Spleen (tissue), 7 donors: ENCODE measurements at regions not wholly inside any gene's neighbourhood (a gene's known extent, or its start where the extent isn't known, plus 50 kb on each side); places are given as distances from the start of the nearest gene placed in this dataset.

Source experiments
- CTCF ChIP-seq, 11 experiments: fragments of 200-600 bp in 7 of 11; fragments of 450-650 bp in 4 of 11; sonication (generic) in 4 of 11; IDR thresholded peaks in 8 of 11; conservative IDR thresholded peaks in 3 of 11; 1 replicate in 7 of 11; 2 replicates in 4 of 11; pipeline versions ENCODE4 v1.4.0 to v1.8.0; 2016 to 2021; ENCODE audit warnings: antibody characterized with exemption in 11 of 11, inconsistent platforms in 4 of 11, mild to moderate bottlenecking in 1 of 11
- POLR2A ChIP-seq, 3 donors: fragments of 450-650 bp; IDR thresholded peaks; one replicate each; pipeline ENCODE4 v1.5.1; 2017; ENCODE audit warnings: antibody characterized with exemption in 3 of 3, mild to moderate bottlenecking in 1 of 3
- POLR2AphosphoS5 ChIP-seq, 3 donors: sonication (generic); formaldehyde crosslinking; IDR thresholded peaks; one replicate each; pipeline ENCODE4 v1.5.1; 2017; ENCODE audit warnings: antibody characterized with exemption in 3 of 3
- donor health status: DM: no; HTN: no; CAD: no; lungs with moderate emphysema.
- donor health status: DM: no; HTN: no; CAD: no.
- donor health status: DM: no; HTN: no; CAD: no.

GRCh38 chr13:73966331-73966730, 167.9 kb downstream of the KLF12 start:
- TF ChIP-seq CTCF (IDR thresholded peaks at IDR 0.05 in 8 of 11, conservative IDR thresholded peaks at IDR 0.05 in 3 of 11) (no peak), POLR2A (IDR thresholded peaks at IDR 0.05) (no peak), POLR2AphosphoS5 (IDR thresholded peaks at IDR 0.05) (no peak)
